ENCODE measurements at regions not wholly inside any gene's neighbourhood (a gene's known extent, or its start where the extent isn't known, plus 50 kb on each side); places are given as distances from the start of the nearest gene placed in this dataset.

- Histone ChIP-seq H4K8ac (ENCODE audit: low read depth in 2 of 2, low read length in 2 of 2) (no peak overlapping the region), H3K27ac (ENCODE audit: insufficient read depth, low read length) (no peak overlapping the region), H2BK120ac (ENCODE audit: low read depth, low read length) (no peak overlapping the region), H2AK9ac (replicated peaks; ENCODE audit: low read depth, low read length, poor library complexity) (no peak overlapping the region), H3K4me3 (ENCODE audit: insufficient read depth, low read depth, low read length) (no peak overlapping the region), H3K27me3 (ENCODE audit: control insufficient read depth, insufficient read depth, low read length) (no peaks in the 10 kb centered on the region), H4K5ac (ENCODE audit: low read depth, low read length) (no peak overlapping the region), H3K9me1 (ENCODE audit: insufficient read depth, low read length) (no peaks in the 10 kb centered on the region), H3K4me1 (ENCODE audit: control insufficient read depth, insufficient read depth, low read length) (no peaks in the 10 kb centered on the region), H2BK20ac (ENCODE audit: low read depth, low read length) (no peak overlapping the region), H3K14ac (replicated peaks; ENCODE audit: low read depth, low read length) (no peak overlapping the region), H3K56ac (ENCODE audit: extremely low read depth, insufficient read depth, low read length) (no peak overlapping the region), H3K18ac (ENCODE audit: low read depth, low read length) (no peak overlapping the region), H4K91ac (ENCODE audit: insufficient read depth, low read depth, low read length) (no peak overlapping the region), H4K20me1 (ENCODE audit: insufficient read depth, low read length) (no peaks in the 10 kb centered on the region), H3K36me3 (ENCODE audit: control insufficient read depth, insufficient read depth, low read length) (no peaks in the 10 kb centered on the region), H3K23ac (ENCODE audit: low read depth, low read length) (no peak overlapping the region), H2AK5ac (ENCODE audit: low read depth, low read length) (no peak overlapping the region), H3K9me3 (ENCODE audit: control insufficient read depth, insufficient read depth, low read length) (peaks cover 47% of the 10 kb centered on the region), H2AFZ (replicated peaks; ENCODE audit: low read length, poor library complexity) (no peak overlapping the region), H3K9ac (ENCODE audit: low read depth, low read length) (no peak overlapping the region), H2BK5ac (ENCODE audit: low read depth, low read length, poor library complexity, severe bottlenecking) (no peak overlapping the region), H3K79me1 (ENCODE audit: low read depth in 1 of 2, low read length in 2 of 2) (no peaks in the 10 kb centered on the region), H3K4ac (ENCODE audit: low read depth, low read length) (no peak overlapping the region), H2BK15ac (ENCODE audit: low read depth, low read length) (no peak overlapping the region), H3K4me2 (ENCODE audit: low read depth, low read length) (no peak overlapping the region)
- intact Hi-C loops (cut with micrococcal nuclease) = no loop called here
- dilution Hi-C loops (cut with HindIII; ENCODE audit: low sequenced_read_pairs, unreplicated experiment) = no loop called here
- BruUV-seq (replicated peaks) = no TSS peak
- ChIA-PET POLR2A (ENCODE audit: unreplicated experiment) (no interaction called here), CTCF (interaction anchor here (1.0 kb wide), 1 partner anchor 284 kb away, joined by 3 read pairs; no protein-coding TSS in a partner anchor)
- DNase-seq (no peak), ATAC-seq (ENCODE audit: low read depth) (no peak)
- WGBS, 2 experiments (ENCODE audit: extremely low coverage in 2 of 2, insufficient read length in 1 of 2) = 59% methylated on average over 5 of the region's 10 CpGs; no CpG with 5 or more reads in 1 of the 2 experiments
- in situ Hi-C loops (cut with MboI; ENCODE audit: low sequenced_read_pairs) = no loop called here
- no peak for TF ChIP-seq MAZ (IDR thresholded peaks at IDR 0.05; ENCODE audit: borderline replicate concordance, low read depth, low read length)
- TF ChIP-seq, protein P1, sequence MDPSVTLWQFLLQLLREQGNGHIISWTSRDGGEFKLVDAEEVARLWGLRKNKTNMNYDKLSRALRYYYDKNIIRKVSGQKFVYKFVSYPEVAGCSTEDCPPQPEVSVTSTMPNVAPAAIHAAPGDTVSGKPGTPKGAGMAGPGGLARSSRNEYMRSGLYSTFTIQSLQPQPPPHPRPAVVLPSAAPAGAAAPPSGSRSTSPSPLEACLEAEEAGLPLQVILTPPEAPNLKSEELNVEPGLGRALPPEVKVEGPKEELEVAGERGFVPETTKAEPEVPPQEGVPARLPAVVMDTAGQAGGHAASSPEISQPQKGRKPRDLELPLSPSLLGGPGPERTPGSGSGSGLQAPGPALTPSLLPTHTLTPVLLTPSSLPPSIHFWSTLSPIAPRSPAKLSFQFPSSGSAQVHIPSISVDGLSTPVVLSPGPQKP (IDR thresholded peaks at IDR 0.05; ENCODE audit: borderline replicate concordance, low read depth, low read length) = no peak
- TF ChIP-seq CEBPB (IDR thresholded peaks at IDR 0.05; ENCODE audit: low read depth, low read length) = no peak
- TF ChIP-seq SMC3 (IDR thresholded peaks at IDR 0.05; ENCODE audit: low read depth, low read length) = no peak
- no peak for TF ChIP-seq MXI1 (IDR thresholded peaks at IDR 0.05; ENCODE audit: borderline replicate concordance, low read depth, low read length)
- TF ChIP-seq RAD21 (IDR thresholded peaks at IDR 0.05; ENCODE audit: low read length) = no peak
- TF ChIP-seq RCOR1 (IDR thresholded peaks at IDR 0.05; ENCODE audit: insufficient replicate concordance, low read length) = no peak
- no peak for TF ChIP-seq CTCF (conservative IDR thresholded peaks at IDR 0.05; ENCODE audit: low read depth, low read length)
- TF ChIP-seq USF2 (IDR thresholded peaks at IDR 0.05; ENCODE audit: low read depth, low read length) = no peak
- TF ChIP-seq POLR2A (IDR thresholded peaks at IDR 0.05; ENCODE audit: low read depth, low read length) = no peak
- TF ChIP-seq MAFK (IDR thresholded peaks at IDR 0.05; ENCODE audit: low read depth, low read length) = no peak
- TF ChIP-seq NFE2L2 (IDR thresholded peaks at IDR 0.05; ENCODE audit: low read depth, low read length) = no peak
- TF ChIP-seq BHLHE40 (IDR thresholded peaks at IDR 0.05; ENCODE audit: low read depth, low read length) = no peak
- no peak for TF ChIP-seq CHD1 (IDR thresholded peaks at IDR 0.05; ENCODE audit: low read depth, low read length)
- TF ChIP-seq RFX5 (IDR thresholded peaks at IDR 0.05; ENCODE audit: low read depth, low read length) = no peak
- no peak for TF ChIP-seq FOS (IDR thresholded peaks at IDR 0.05; ENCODE audit: low read depth, low read length)
These were observed 110.4 kb upstream of the FZD10 start for GRCh38 chr12:130051900-130052299.

All from IMR-90 (cell line).